GM23338 (cell line): ENCODE measurements at regions not wholly inside any gene's neighbourhood (a gene's known extent, or its start where the extent isn't known, plus 50 kb on each side); places are given as distances from the start of the nearest gene placed in this dataset.

Source experiments
- ATAC-seq: fragments of 200-7000 bp; cut with Tn5 transposase; 3 replicates; pipeline ENCODE4 v1.9.1; 2020
- DNase-seq: peaks from one replicate; pipeline ENCODE4 v3.0.0-alpha.2; 2015; ENCODE audit warnings: low spot score
- H2AFZ ChIP-seq: fragments of 200-600 bp; sonication (generic); 2 replicates; pipeline ENCODE4 v1.8.0; 2016; ENCODE audit warnings: antibody characterized with exemption, mild to moderate bottlenecking, moderate library complexity
- H3F3A ChIP-seq: fragments of 200-600 bp; sonication (generic); replicated peaks from 2 replicates; pipeline ENCODE4 v1.8.0; 2017; ENCODE audit warnings: antibody characterized with exemption, mixed run types, low read depth
- H3K27ac ChIP-seq: fragments of 200-600 bp; sonication (generic); 2 replicates; pipeline ENCODE4 v1.6.1; 2016; ENCODE audit warnings: low read depth
- H3K27me3 ChIP-seq: fragments of 200-600 bp; sonication (generic); 2 replicates; pipeline ENCODE4 v1.8.0; 2016; ENCODE audit warnings: mild to moderate bottlenecking, mixed run types, moderate library complexity; ENCODE audit not compliant: insufficient read depth
- H3K36me3 ChIP-seq: fragments of 200-600 bp; sonication (generic); 2 replicates; pipeline ENCODE4 v1.8.0; 2016; ENCODE audit warnings: mild to moderate bottlenecking; ENCODE audit not compliant: insufficient read depth
- H3K4me1 ChIP-seq: fragments of 200-600 bp; sonication (generic); 2 replicates; pipeline ENCODE4 v1.8.0; 2016; ENCODE audit warnings: mild to moderate bottlenecking, moderate library complexity; ENCODE audit not compliant: insufficient read depth
- H3K4me2 ChIP-seq: fragments of 200-600 bp; sonication (generic); 2 replicates; pipeline ENCODE4 v1.7.1; 2017; ENCODE audit warnings: mixed run types
- H3K4me3 ChIP-seq: fragments of 200-600 bp; sonication (generic); 2 replicates; pipeline ENCODE4 v1.6.1; 2016; ENCODE audit warnings: mixed run types
- H3K79me2 ChIP-seq: fragments of 200-600 bp; sonication (generic); replicated peaks from 2 replicates; pipeline ENCODE4 v1.8.0; 2017; ENCODE audit warnings: mild to moderate bottlenecking; ENCODE audit not compliant: insufficient read depth
- H3K9me2 ChIP-seq: fragments of 200-600 bp; sonication (generic); 2 replicates; pipeline ENCODE4 v1.8.0; 2017; ENCODE audit not compliant: insufficient read depth
- H4K20me1 ChIP-seq: fragments of 200-600 bp; sonication (generic); replicated peaks from 2 replicates; pipeline ENCODE4 v1.8.0; 2017; ENCODE audit warnings: mild to moderate bottlenecking; ENCODE audit not compliant: insufficient read depth
- H3K27ac Mint-ChIP-seq: 2 replicates; pipeline ENCODE4 v1.8.0; 2020; ENCODE audit warnings: inconsistent platforms, mild to moderate bottlenecking, moderate library complexity, mixed read lengths
- H3K27me3 Mint-ChIP-seq: 3 replicates; pipeline ENCODE4 v1.8.0; 2022; ENCODE audit warnings: low read depth, mild to moderate bottlenecking, moderate library complexity, mixed read lengths, inconsistent platforms; ENCODE audit not compliant: insufficient read depth, poor library complexity
- H3K36me3 Mint-ChIP-seq: 3 replicates; pipeline ENCODE4 v1.8.0; 2021; ENCODE audit warnings: low read depth, mild to moderate bottlenecking, inconsistent platforms, moderate library complexity, mixed read lengths
- H3K4me1 Mint-ChIP-seq: 3 replicates; pipeline ENCODE4 v1.8.0; 2020; ENCODE audit warnings: mild to moderate bottlenecking, inconsistent platforms, mixed read lengths
- H3K4me3 Mint-ChIP-seq: 3 replicates; pipeline ENCODE4 v1.8.0; 2021; ENCODE audit warnings: moderate library complexity, mild to moderate bottlenecking, inconsistent platforms, mixed read lengths
- H3K9me3 Mint-ChIP-seq: 3 replicates; pipeline ENCODE4 v1.8.0; 2020; ENCODE audit warnings: moderate library complexity, mild to moderate bottlenecking, inconsistent platforms, mixed read lengths
- CREB1 ChIP-seq: fragments of 250-450 bp; sonication (Bioruptor Pico); IDR thresholded peaks from 2 replicates; pipeline ENCODE4 v1.5.0; 2020; ENCODE audit warnings: low read depth, mild to moderate bottlenecking, moderate library complexity
- ETS1 ChIP-seq: IDR thresholded peaks from 2 replicates; pipeline ENCODE4 v1.6.1; 2016; ENCODE audit warnings: antibody characterized with exemption
- EZH2 ChIP-seq: fragments of 200-600 bp; sonication (generic); IDR thresholded peaks from one replicate; pipeline ENCODE4 v1.8.0; 2017; ENCODE audit warnings: antibody characterized with exemption, mild to moderate bottlenecking, low read depth; ENCODE audit not compliant: unreplicated experiment
- EZH2phosphoT487 ChIP-seq: fragments of 200-600 bp; sonication (generic); IDR thresholded peaks from one replicate; pipeline ENCODE4 v1.8.1; 2018; ENCODE audit warnings: antibody characterized with exemption; ENCODE audit not compliant: unreplicated experiment
- JUNB ChIP-seq: IDR thresholded peaks from one replicate; pipeline ENCODE4 v1.6.1; 2016; ENCODE audit warnings: antibody characterized with exemption; ENCODE audit not compliant: unreplicated experiment
- NANOG ChIP-seq: IDR thresholded peaks from 2 replicates; pipeline ENCODE4 v1.6.1; 2016; ENCODE audit warnings: antibody characterized with exemption, borderline replicate concordance
- REST ChIP-seq: IDR thresholded peaks from one replicate; pipeline ENCODE4 v1.6.1; 2018; ENCODE audit warnings: antibody characterized with exemption; ENCODE audit not compliant: unreplicated experiment
- STAT1 ChIP-seq: IDR thresholded peaks from one replicate; pipeline ENCODE4 v1.6.1; 2016; ENCODE audit warnings: antibody characterized with exemption; ENCODE audit not compliant: unreplicated experiment
- ZNF114 ChIP-seq: fragments of 250-450 bp; sonication (Bioruptor Pico); IDR thresholded peaks from 2 replicates; pipeline ENCODE4 v1.5.0; 2020; ENCODE audit warnings: mild to moderate bottlenecking, moderate library complexity
- TF ChIP-seq, protein P1 (sequence below), 2 experiments: fragments of 200-600 bp in 1 of 2; sonication (generic) in 1 of 2; conservative IDR thresholded peaks; 2 replicates each; pipeline versions ENCODE4 v1.5.1 to v1.6.1; 2016 to 2017; ENCODE audit warnings: antibody characterized with exemption in 2 of 2, low read depth in 2 of 2, mild to moderate bottlenecking in 2 of 2, moderate library complexity in 1 of 2

DNA sequence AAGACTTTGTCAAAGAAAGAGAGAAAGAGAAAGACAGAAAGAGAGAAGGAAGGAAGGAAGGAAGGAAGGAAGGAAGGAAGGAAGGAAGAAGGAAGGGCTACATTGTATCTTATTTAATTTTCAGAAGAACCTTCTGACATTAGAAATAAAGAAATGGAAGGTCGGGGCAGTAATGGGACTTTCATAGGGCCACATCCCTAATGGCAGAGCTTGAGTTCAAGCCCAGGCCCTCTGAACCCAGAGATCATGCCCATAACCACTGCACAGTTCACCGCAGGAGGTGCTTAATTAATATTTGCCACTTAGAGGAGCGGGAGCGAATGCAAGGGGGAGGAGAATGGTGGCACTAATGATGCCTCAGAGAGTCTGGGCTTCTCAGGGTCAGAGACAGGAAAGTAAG lies 233.3 kb downstream of the MN1 start (continued):
- TF ChIP-seq, protein P1, sequence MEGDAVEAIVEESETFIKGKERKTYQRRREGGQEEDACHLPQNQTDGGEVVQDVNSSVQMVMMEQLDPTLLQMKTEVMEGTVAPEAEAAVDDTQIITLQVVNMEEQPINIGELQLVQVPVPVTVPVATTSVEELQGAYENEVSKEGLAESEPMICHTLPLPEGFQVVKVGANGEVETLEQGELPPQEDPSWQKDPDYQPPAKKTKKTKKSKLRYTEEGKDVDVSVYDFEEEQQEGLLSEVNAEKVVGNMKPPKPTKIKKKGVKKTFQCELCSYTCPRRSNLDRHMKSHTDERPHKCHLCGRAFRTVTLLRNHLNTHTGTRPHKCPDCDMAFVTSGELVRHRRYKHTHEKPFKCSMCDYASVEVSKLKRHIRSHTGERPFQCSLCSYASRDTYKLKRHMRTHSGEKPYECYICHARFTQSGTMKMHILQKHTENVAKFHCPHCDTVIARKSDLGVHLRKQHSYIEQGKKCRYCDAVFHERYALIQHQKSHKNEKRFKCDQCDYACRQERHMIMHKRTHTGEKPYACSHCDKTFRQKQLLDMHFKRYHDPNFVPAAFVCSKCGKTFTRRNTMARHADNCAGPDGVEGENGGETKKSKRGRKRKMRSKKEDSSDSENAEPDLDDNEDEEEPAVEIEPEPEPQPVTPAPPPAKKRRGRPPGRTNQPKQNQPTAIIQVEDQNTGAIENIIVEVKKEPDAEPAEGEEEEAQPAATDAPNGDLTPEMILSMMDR (conservative IDR thresholded peaks at IDR 0.05; ENCODE audit: low read depth in 2 of 2) = no peak
- TF ChIP-seq JUNB (no peak), CREB1 (CRISPR knock-in tag) (no peak), NANOG (no peak), EZH2phosphoT487 (no peak)

DNA sequence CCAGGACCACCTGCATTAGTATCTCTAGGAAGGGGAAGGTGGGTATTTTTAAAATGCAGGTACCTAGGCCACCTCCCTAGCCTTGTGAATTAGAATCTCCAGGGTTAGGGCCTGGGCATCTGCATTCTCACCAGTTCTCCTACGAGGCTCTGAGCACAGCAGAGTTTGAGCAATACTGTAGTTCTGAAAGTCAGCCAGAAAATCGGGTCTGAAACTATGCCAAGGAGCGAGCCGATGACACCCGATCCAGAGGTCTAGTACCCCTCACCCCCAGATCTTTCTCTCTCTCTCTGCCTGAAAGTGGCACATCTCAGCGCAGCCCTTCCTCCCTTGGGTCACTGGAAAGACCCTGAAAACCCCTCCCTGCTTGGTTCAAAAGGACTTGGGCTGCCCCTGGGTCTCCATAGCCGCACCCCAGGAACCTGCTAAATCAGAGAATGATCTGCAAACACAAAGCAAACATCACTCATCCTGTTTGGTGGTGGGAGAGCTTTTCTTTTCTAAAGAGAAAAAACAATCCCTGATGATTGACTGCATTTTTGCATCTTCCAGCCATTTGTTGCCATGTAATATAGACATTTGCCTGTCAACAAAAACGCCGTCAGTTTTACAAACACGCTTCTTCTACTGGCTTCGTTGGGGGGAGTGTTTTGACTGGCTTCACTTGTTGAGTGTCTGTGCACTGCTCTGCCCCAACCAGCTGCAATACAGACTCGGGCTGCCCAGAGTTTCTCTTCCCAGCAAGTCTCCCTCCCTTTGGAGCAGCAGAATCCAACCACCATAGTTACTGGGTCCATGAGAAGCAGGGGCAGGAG lies 229.9 kb downstream of the MN1 start:
- ATAC-seq (no peak), DNase-seq (no peak)
- Histone ChIP-seq H2AFZ (peak overlapping the region; percentile 77), H3K36me3 (no peaks in the 10 kb centered on the region), H3K9me2 (no peaks in the 10 kb centered on the region), H3K79me2 (no peaks in the 10 kb centered on the region), H3F3A (no peaks in the 10 kb centered on the region), H3K27me3 (no peaks in the 10 kb centered on the region), H3K4me2 (no peak overlapping the region; the same call in 1 of the 2 replicates), H3K4me3 (no peak overlapping the region), H3K27ac (no peak overlapping the region), H4K20me1 (peaks cover 3% of the 10 kb centered on the region; the same call in 1 of the 2 replicates), H3K4me1 (peaks cover 15% of the 10 kb centered on the region; the same call in 1 of the 2 replicates)
- H3K36me3 Mint-ChIP-seq = no peaks in the 10 kb centered on the region
- H3K27me3 Mint-ChIP-seq = peaks cover 9% of the 10 kb centered on the region
- H3K27ac Mint-ChIP-seq = no peak overlapping the region
- TF ChIP-seq STAT1 (no peak), ZNF114 (no peak), REST (no peak), JUNB (no peak), EZH2 (no peak), ETS1 (no peak)
- TF ChIP-seq, protein P1 (conservative IDR thresholded peaks at IDR 0.05; ENCODE audit: low read depth in 2 of 2) = no peak
- no peak overlapping the region for H3K4me3 Mint-ChIP-seq
- no peaks in the 10 kb centered on the region; the same call in 2 of the 3 replicates for H3K9me3 Mint-ChIP-seq
- H3K4me1 Mint-ChIP-seq = peaks cover 27% of the 10 kb centered on the region
